ENCODE measurements at regions not wholly inside any gene's neighbourhood (a gene's known extent, or its start where the extent isn't known, plus 50 kb on each side); places are given as distances from the start of the nearest gene placed in this dataset.
"Not testable (repeated sequence)": the region's sequence is repeated elsewhere in the genome, so short reads cannot be mapped to it uniquely, and the experiment has no call there.

DNA sequence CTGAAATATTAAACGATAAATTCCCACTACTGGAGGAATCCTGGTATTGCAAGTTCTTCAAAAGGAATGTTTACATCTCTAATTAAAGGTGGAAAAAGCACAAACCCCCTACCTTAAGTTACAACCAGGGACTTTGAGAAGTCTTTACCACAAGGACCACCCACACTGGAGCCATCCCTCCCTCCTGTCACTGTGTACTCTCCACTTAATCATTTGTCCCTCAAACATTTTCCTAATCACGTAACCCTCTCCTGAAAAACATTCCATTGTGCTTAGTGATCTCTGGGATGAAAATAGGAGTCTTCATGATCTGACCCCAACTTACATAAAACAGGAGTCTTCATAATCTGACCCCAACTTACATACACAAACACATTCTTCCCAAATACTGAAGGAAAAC, 85.7 kb downstream of the SUCLG1 start:
- FAIRE-seq, result no peak
- no peak for DNase-seq (ENCODE audit: low spot score in 2 of 2)

DNA sequence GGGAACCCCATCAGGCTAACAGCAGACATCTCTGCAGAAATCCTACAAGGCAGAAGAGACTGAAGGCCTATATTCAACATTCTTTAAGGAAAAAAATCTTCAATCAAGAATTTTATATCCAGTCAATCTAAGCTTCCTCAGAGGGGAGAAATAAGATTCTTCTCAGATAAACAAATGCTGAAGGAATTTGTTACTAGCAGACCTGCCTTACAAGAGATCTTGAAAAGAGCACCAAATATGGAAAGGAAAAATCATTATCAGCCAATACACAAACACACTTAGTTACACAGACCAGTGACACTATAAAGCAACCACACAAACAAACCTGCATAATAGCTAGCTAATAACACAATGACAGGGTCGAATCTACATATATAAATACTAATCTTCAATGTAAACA, 96.5 kb downstream of the SUCLG1 start:
- DNase-seq (ENCODE audit: low spot score in 2 of 2) (no peak), FAIRE-seq (no peak)

DNA sequence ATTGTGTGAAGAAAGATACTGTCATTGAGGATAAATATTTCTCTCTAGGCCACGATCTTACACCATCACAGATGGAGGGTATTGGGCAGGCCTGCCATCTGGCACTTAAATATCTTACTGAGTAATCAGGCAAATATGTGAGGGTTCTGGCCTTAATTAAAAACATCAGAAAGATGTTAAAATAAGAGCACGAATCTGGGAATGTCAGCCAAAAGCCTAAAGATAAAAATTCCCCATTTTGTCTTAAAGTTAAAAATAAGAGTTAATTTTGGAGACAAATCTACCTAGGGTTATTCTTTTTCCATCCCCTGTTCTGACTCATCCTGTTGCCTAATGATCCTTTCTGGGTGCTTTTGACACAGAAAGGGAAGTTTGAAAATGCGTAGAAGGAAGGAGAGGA, 121.0 kb downstream of the SUCLG1 start:
- DNase-seq (ENCODE audit: low spot score in 2 of 2) (no peak), FAIRE-seq (no peak)

DNA sequence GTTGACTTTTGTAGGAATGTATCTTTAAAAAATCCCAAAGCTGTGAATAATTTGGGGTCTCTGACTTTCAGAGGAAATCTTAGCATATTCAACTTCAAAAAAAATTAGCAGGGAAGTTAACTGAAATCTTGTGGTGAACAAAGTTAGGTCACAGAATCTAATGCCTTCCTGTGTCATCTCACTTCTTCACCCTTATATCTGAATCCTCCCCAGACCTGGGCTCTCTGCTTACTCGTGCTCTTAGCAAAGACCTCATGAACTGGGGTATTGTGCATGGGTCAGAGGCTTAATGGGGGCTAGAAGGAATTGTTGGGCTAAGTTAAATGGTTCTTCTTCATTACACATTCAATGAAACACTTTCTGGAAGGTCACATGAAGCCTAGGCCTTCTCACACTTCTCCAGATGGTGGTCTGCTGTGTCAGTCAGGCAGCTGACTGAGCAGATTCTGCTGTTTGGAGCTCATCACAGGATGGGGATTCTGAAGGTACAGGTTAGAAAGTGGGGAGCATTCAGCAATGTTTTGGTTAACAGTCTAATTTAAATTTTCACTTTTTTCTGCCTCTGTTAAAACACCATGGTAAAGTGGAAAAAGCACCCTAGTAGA, 131.3 kb downstream of the SUCLG1 start:
- DNase-seq (ENCODE audit: low spot score in 2 of 2), result no peak
- no peak for FAIRE-seq

DNA sequence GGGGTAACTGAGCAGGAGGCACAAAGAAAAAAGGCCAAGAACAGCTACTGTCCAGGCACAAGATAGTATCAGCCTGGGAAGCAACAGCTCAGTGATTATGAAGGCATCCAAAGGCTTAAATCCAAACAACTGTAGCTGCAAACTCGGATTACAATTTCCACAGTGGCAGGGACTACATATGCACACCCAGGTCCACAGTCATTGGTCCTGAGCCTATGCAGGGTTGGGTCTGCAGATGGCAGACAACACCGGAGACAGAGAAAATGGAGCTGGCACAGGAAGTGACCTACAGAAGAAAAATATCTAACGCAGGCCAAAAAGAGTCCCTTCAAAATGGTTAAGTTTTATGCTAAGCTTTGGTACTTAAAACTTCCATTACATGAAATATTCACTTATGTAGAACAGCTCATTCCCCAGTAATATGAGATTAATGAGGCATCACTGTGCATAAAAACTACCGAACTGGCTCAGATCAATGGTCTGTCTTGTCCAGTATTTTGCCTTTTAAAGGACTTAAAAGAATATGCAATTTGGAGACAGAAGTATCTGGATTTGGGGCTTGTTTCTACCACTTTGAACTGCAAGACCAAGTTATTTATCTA, 132.1 kb downstream of the SUCLG1 start:
- no peak for FAIRE-seq

DNA sequence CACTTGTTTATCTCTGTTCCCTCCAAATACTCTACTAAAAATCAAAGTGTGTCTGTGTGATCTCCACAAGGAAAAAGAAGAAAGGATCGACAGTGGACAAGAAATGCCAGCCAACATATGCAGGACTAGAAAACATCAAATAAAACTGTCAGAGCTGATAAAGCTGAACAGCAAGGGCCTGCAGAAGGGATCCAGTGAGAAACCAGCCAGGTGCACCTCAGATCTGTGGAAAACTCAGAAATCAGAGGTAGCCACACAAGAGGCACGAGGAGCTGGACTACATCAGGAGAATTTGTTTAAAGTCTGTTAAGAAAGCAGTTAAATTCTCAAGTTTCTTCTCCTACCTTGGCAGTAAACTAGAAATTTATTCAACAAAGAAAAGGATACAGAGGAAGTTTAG, 135.2 kb downstream of the SUCLG1 start:
- DNase-seq (ENCODE audit: low spot score in 2 of 2) (no peak), FAIRE-seq (no peak)

More for the DNA sequence above, 132.1 kb downstream of the SUCLG1 start:
- no peak for DNase-seq (ENCODE audit: low spot score in 2 of 2)

DNA sequence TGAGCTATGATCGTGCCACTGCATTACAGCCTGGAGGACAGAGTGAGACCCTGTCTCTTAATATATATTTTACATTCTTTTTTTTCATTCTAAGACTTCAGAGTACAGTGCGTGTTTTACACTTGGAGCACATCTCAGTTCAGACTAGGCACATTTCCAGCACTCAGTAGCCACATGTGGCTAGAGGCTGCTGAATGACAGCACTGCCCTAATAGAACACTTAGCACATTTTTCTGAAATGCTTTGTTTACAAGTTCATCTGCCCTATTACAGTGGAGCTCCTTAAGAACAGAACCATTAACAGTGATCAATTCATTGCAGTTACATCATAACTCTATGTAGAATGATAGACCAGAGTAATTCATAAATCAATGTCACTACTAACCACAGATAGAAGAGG, 138.1 kb downstream of the SUCLG1 start:
- FAIRE-seq (no peak), DNase-seq (ENCODE audit: low spot score in 2 of 2) (no peak)

DNA sequence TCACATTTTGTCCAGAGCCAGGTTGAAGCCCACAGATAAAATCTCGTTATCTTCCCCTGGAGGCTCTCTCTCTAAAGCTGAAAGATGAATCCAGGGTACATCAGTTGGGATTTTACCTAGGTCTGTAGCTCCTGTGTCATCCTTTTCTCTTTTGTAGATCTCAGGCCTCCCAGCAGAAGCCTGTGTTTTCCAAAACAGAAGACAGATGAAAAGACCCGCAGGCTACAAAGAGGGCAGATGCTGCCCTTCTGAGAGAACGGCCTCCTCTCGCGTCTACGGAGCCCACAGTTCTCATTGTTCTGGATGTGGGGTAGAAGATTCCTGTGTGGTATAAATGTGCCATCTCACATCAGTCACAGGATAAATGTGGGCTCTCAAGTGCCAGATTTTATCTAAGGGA, 139.5 kb downstream of the SUCLG1 start:
- DNase-seq (ENCODE audit: low spot score in 2 of 2), result no peak
- no peak for FAIRE-seq

DNA sequence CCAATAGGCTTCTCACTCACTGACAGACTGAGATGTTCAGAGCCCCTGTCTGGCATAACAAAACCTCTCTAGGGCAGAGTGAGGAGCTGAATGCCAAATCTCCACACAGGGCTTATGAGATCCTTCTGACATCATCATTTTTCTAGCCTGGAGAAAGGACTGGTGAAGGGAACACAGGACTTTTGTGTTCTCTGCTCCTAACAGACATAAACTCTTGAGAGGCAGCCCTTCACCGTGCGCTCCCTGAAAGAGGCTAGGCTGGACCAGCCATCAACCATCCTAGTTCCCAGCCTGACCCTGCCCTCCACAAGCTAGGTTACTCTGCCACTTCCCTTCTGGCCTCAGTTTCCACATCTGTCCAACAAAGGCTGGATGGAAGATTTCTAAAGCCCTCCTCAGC, 141.9 kb downstream of the SUCLG1 start:
- DNase-seq (ENCODE audit: low spot score in 2 of 2) (no peak), FAIRE-seq (no peak)

DNA sequence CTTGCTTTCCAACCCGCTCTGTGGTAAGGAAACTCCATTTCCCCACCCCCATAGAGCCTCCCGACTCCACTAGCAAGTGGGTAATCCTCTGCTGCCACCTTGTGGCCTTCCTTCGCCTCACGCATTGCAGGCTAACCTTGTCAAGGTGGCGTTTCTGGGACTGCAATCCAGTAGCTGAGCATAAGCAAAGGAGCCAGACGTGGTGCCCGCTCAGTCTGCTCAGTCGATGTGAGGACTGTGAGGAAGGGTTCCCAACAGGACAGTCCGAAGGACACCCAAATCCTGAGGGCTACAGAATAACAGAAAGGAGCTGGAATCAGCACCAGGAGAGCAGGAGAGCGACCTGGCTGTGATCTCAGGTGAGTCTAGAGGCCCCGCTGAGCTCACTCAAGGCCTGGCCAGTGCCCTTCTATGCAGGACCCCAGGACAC, 144.2 kb downstream of the SUCLG1 start:
- DNase-seq (ENCODE audit: low spot score in 2 of 2) (peak in 1 of 2 donors; percentile 46), FAIRE-seq (no peak)

DNA sequence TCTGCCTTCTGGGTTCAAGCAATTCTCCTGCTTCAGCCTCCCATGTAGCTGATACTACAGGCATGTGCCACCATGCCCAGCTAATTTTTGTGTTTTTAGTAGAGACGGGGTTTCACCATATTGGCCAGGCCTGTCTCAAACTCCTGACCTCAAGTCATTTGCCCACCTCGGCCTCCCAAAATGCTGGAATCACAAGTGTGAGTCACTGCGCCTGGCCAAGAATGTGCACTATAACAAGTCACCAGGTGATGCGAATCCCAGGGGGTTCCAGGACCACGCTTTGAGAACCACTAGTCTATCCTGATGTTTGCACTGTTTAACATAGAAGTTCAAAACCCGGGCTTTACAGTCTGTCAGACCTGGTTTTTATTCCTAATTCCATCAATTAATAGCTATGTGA, 144.8 kb downstream of the SUCLG1 start:
- no peak for FAIRE-seq
- DNase-seq (ENCODE audit: low spot score in 2 of 2), result no peak

DNA sequence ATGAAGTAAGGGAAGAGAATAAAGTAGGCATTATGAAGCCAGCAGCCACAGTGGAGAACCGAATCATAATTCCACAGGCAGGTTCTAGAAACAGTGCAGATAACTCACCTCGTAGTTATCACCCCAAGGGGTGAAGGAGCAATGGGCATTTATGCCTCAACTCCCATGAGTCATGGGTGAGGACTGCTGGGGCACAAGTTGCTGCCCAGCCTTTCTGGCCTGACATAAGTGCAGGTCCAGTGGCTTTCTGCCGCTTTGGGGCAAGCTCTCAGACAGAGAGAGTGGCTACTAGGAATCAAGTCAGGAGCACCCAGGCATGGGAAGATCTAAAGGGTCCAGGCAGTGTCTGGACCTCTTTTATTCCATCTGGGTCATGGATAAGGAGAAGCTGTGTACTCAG, 149.8 kb downstream of the SUCLG1 start:
- no peak for DNase-seq (ENCODE audit: low spot score in 2 of 2)
- FAIRE-seq, result no peak

DNA sequence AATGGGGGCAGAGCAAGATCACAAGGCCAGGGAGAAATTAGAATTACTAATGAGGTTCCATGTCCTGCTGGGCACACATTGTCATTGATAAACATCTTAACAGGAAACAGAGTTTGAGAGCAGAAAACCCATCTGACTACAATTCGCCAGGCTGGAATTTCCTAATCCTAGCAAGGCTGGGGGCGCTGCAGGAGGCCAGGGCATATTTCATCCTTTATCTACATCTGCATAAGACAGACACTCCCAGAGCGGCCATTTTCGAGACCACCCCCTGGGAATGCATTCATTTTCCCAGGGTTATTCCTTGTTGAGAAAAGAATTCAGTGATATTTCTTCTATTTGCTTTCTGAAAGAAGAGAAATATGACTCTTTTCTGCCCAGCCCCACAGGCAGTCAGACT, 152.7 kb downstream of the SUCLG1 start:
- DNase-seq (ENCODE audit: low spot score in 2 of 2) (no peak), FAIRE-seq (no peak)

DNA sequence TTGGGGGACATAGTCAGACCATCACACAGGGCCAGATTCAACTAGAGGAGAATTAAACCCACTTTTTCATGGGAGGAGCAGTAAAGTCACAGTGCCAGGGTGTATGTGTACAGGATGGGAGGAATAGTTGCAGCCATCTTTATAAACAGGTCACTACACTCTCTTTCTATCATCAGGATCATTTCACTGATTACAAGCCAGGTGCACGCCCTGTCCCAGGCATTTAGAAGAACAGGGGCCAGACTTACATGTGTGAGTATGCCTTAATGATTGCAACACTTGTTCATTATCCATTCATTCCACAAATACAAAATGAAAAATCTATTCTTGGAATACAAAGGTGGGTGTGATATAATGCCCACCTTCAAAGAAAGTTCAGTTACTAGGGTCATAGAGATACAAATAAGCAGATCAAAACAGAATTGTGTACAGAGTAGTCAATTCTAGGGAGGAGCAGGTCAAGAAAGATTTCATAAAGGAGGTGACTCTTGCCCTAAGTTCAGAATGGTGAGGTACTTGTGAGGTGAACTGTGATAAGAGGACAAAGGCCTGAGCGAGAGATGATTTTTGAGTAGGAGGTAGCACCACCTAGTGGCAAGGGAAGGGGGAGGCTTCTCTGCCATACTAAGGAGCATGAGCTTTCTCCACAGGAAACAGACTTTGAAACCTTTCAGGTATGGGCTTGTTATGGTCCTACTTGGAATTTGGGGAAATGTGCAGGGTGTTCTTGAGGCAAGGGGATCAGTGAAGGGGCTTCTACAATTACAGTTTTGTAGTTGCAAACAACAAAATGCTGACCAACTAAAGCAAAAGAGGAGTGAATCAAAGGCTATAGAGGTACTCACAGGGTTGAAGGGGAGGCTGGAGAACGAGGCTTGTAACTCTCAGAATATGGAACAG, 156.3 kb downstream of the SUCLG1 start:
- FAIRE-seq, result peak; percentile 13
- DNase-seq (ENCODE audit: low spot score in 2 of 2), result peak in 1 of 2 donors; percentile 57

DNA sequence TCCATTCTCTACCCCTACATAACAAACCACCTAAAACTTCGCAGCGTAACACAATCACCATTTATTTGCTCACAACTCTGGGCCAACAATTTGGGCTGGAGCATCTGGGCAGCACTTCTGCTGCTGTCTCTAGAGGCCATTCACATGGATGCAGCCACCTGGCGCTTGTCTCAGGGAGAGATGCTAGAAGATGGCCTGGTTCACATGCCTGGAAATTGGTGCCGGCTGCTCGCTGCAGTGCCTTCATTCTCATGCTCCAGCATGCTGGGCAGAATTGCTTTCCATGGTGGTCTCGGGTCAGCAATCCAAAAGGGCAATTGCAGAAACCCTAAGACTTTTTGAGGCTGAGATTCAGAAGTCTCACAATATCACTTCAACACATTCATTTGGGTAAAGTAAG, 157.4 kb downstream of the SUCLG1 start:
- FAIRE-seq, result no peak
- no peak for DNase-seq (ENCODE audit: low spot score in 2 of 2)

DNA sequence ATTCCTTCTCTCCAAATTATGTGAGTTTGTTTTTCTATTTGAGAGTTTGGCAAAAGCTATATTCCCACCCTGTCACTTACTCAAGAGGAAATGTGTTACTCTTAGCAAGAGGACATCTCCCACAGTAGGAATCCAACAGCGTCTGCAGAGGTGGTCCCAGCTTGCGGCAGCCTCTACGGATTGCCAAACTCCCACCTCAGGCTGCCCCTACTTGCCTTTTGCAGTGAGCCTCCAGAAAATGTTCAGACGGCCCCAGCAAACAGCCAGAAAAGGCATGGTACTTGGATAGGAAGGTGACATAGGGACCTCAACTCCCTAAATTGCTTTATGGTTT, 158.4 kb downstream of the SUCLG1 start:
- no peak for DNase-seq (ENCODE audit: low spot score in 2 of 2)
- no peak for FAIRE-seq

DNA sequence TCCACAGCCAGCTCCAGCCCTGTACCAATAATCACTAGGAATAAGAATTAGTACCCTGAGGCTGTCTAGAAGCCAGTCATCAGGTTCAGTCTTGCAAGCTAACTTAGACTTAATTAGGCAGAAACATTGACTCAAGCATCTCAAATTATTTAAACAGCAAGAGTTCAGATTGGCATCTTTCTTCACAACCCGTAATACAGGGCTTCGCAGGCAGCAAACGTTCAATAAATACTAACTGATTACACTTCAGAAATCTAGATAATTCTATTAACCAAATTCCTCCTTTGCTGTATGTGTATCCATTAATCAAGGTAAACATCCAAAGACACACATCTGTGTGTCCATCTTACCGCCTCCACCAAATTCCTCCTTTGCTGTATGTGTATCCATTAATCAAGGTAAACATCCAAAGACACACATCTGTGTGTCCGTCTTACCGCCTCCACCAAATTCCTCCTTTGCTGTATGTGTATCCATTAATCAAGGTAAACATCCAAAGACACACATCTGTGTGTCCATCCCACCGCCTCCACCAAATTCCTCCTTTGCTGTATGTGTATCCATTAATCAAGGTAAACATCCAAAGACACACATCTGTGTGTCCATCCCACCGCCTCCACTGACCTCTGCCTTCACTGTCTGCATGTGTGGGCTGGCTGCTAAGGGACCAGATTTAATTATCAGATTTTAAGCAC, 158.9 kb downstream of the SUCLG1 start:
- not testable (repeated sequence) for FAIRE-seq; DNase-seq (ENCODE audit: low spot score in 2 of 2)

DNA sequence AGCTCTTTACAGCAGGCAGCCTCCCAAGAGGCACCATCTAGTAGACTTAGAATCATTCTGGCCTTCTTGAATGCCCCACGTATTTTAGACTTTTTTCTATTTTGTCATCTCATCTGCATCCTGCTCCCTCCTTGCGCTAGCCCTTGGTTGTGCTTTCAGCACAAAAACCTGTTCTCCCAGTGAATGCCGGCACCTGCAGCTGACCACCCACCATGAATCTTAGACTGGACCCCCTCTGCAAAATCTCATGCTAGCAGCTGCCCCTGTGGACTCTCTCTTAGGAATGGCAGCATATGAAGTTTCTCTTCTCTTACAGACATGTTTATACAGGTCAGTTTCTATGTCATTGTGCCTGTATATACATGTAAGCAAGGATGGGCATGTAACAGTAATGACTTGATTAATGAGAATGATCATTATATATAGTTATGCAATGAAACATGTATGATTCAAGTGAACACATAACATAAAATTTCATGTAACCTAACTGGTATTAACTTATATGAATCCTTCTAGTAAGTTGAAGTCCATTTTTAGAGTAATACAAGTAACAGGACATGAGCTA, 159.8 kb downstream of the SUCLG1 start:
- FAIRE-seq, result no peak
- DNase-seq (ENCODE audit: low spot score in 2 of 2), result no peak

DNA sequence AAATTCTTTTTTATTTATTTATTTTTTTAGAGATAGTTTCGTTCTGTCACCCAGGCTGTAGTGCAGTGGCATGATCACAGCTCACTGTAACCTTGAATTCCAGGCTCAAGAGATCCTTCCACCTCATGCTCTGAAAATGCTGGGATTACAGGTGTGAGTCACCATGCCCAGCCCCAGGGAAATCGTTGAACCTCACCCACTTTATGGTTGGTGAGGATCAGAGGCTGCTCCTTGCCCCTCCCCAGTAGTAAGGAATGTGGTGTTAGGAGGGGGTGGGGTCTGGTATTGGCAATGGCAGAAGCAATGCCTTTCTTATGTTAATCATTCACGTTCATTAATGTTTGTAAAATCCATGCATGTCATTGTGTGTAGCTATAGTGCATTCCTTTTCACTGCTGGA, 161.9 kb downstream of the SUCLG1 start:
- DNase-seq (ENCODE audit: low spot score in 2 of 2) (no peak), FAIRE-seq (no peak)

DNA sequence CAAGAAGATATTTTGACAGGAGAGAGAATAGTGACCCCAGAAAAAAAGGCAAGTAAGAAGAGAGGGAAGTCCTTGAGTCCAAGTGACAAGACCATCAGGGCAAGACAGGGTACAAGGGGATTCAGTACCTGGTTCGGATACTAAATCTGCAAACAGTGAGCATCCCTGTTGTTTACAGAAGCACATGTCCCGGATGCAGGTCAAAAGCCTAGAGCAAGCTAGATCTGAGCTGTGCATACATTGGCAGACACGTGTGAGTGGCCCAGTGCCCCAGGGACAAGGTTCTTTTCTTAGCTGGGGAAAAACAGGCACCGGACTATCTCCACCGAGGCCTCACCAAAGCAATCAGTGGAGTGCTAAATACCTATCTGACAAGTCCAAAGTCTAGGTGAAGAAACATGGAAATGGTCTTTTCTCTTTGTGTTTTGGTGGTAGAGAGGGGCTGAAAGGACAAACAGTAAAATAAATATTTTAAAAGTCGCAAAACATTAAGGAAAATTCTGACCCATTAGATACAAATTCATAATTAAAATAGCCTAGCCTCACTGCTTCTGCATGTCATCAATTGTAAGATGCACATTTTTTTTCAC, 165.2 kb downstream of the SUCLG1 start:
- FAIRE-seq (no peak), DNase-seq (ENCODE audit: low spot score in 2 of 2) (no peak)

DNA sequence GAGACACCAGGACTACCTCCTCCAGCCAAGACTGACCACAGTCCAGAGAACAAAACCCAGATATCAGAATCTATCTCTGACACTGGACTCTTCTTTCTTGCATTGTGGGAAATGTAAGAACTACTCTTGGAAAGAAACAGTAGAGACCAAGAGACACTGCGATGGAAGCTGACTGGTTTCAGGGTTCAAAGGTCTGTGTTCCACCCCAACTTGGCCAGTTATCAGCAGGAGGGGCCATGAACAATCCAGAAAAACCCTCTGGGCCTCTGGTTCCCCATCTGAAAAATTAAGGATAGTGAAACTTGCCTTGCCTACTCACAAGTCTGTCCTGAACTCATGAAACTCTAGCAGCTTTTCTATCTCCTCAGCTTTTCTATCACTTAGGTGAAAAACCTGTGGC, 166.5 kb downstream of the SUCLG1 start:
- DNase-seq (ENCODE audit: low spot score in 2 of 2) (no peak), FAIRE-seq (no peak)

Data from frontal cortex (tissue), 3 donors.